Thyroid gland (tissue), 4 donors: ENCODE measurements at regions not wholly inside any gene's neighbourhood (a gene's known extent, or its start where the extent isn't known, plus 50 kb on each side); places are given as distances from the start of the nearest gene placed in this dataset.

Source experiments
- DNase-seq, 2 donors: peaks; one replicate each; pipeline ENCODE4 v3.0.0-alpha.2; 2019
- H3K27ac ChIP-seq, 3 donors: fragments of 200-600 bp; sonication (generic); 1 replicate in 2 of 3; 2 replicates in 1 of 3; pipeline ENCODE4 v1.5.1; 2016 to 2019; ENCODE audit warnings: mild to moderate bottlenecking in 1 of 3, moderate library complexity in 1 of 3
- H3K27me3 ChIP-seq: fragments of 200-600 bp; sonication (generic); one replicate; pipeline ENCODE4 v1.5.1; 2019
- H3K36me3 ChIP-seq, 2 donors: fragments of 200-600 bp; sonication (generic); one replicate each; pipeline ENCODE4 v1.5.1; 2016 to 2019
- H3K4me1 ChIP-seq, 2 donors: fragments of 200-600 bp; sonication (generic); one replicate each; pipeline ENCODE4 v1.5.1; 2017 to 2019
- H3K4me3 ChIP-seq, 3 donors: fragments of 200-600 bp; sonication (generic); replicated peaks in 1 of 3; 1 replicate in 2 of 3; 2 replicates in 1 of 3; pipeline ENCODE4 v1.5.1; 2016; ENCODE audit warnings: mild to moderate bottlenecking in 1 of 3
- H3K9me3 ChIP-seq: fragments of 200-600 bp; sonication (generic); one replicate; pipeline ENCODE4 v1.5.1; 2017
- POLR2A ChIP-seq, 2 donors: fragments of 450-650 bp; IDR thresholded peaks; one replicate each; pipeline ENCODE4 v1.6.1; 2017; ENCODE audit warnings: antibody characterized with exemption in 2 of 2, mild to moderate bottlenecking in 2 of 2, moderate library complexity in 1 of 2
- WGBS, 2 donors: methylation state at CpG; one replicate each; pipeline ENCODE4 v1.1.5; 2017; 5-methylcytosine and 5-hydroxymethylcytosine counted together
- intact Hi-C: fragments of 100-400 bp; cut with DNase I; formaldehyde crosslinking; loops from one replicate; pipeline ENCODE4 v1.15.1; 2023
- TF ChIP-seq, protein P1 (sequence below), 6 experiments: fragments of 200-600 bp in 3 of 6; fragments of 450-650 bp in 3 of 6; sonication (generic) in 3 of 6; IDR thresholded peaks; one replicate each; pipeline ENCODE4 v1.5.1; 2016 to 2019; ENCODE audit warnings: antibody characterized with exemption in 6 of 6, mild to moderate bottlenecking in 2 of 6, inconsistent platforms in 1 of 6, moderate library complexity in 1 of 6

- intact Hi-C loops: no loop called here
- no peaks in the 10 kb centered on the region for H3K9me3 ChIP-seq
- H3K36me3 ChIP-seq: no peaks in the 10 kb centered on the region
- no peak overlapping the region for H3K27ac ChIP-seq
- TF ChIP-seq, protein P1, sequence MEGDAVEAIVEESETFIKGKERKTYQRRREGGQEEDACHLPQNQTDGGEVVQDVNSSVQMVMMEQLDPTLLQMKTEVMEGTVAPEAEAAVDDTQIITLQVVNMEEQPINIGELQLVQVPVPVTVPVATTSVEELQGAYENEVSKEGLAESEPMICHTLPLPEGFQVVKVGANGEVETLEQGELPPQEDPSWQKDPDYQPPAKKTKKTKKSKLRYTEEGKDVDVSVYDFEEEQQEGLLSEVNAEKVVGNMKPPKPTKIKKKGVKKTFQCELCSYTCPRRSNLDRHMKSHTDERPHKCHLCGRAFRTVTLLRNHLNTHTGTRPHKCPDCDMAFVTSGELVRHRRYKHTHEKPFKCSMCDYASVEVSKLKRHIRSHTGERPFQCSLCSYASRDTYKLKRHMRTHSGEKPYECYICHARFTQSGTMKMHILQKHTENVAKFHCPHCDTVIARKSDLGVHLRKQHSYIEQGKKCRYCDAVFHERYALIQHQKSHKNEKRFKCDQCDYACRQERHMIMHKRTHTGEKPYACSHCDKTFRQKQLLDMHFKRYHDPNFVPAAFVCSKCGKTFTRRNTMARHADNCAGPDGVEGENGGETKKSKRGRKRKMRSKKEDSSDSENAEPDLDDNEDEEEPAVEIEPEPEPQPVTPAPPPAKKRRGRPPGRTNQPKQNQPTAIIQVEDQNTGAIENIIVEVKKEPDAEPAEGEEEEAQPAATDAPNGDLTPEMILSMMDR (IDR thresholded peaks at IDR 0.05): no peak
- no peak for TF ChIP-seq POLR2A (IDR thresholded peaks at IDR 0.05)
- no peak for DNase-seq
- H3K4me1 ChIP-seq: no peaks in the 10 kb centered on the region
- no peak overlapping the region for H3K4me3 ChIP-seq
- H3K27me3 ChIP-seq: no peaks in the 10 kb centered on the region
Measured at GRCh38 chr2:81093031-81093430, 788.5 kb upstream of the LRRTM1 start.

- H3K27ac ChIP-seq: no peak overlapping the region
- 77% methylated on average over 3 of the region's 3 CpGs for WGBS, 2 donors
- TF ChIP-seq POLR2A (IDR thresholded peaks at IDR 0.05): no peak
- TF ChIP-seq, protein P1 (IDR thresholded peaks at IDR 0.05): no peak
- no peak for DNase-seq
- intact Hi-C loops: no loop called here
- no peaks in the 10 kb centered on the region for H3K27me3 ChIP-seq
- no peaks in the 10 kb centered on the region for H3K9me3 ChIP-seq
- no peaks in the 10 kb centered on the region for H3K4me1 ChIP-seq
- no peak overlapping the region for H3K4me3 ChIP-seq
- H3K36me3 ChIP-seq: no peaks in the 10 kb centered on the region
Measured at GRCh38 chr2:81087646-81088045, 783.1 kb upstream of the LRRTM1 start.

DNA sequence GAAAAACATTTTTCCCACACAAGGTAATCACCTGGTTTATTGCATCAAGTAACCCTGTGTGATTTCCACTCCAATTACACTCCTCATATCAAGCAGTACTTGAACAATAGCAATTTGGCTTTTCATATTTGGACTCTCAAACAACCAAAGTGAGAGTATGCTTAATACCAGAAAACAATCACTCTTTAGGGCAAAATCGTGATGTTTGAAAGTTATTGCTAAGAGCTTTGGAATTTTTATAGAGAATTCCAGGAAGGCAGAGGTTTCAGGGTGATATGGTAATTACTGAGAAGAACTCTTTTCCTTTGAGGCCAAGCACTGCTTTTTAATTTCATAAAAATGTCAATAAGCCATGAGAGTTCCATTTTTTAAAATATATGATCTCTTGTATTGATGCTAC is 779.5 kb upstream of the LRRTM1 start:
- H3K4me1 ChIP-seq: no peaks in the 10 kb centered on the region
- H3K4me3 ChIP-seq: no peak overlapping the region
- no peak overlapping the region for H3K27ac ChIP-seq
- TF ChIP-seq POLR2A (IDR thresholded peaks at IDR 0.05): no peak
- TF ChIP-seq, protein P1 (IDR thresholded peaks at IDR 0.05): no peak
- DNase-seq: no peak
- no peaks in the 10 kb centered on the region for H3K27me3 ChIP-seq
- intact Hi-C loops: no loop called here
- WGBS, 2 donors: 44 to 68% methylated on average over 1 of the region's 1 CpG
- no peaks in the 10 kb centered on the region for H3K9me3 ChIP-seq
- H3K36me3 ChIP-seq: no peaks in the 10 kb centered on the region

GRCh38 chr2:81078631-81079030 is 774.1 kb upstream of the LRRTM1 start:
- Histone ChIP-seq H3K9me3 (no peaks in the 10 kb centered on the region), H3K4me3 (no peak overlapping the region), H3K27ac (no peak overlapping the region), H3K27me3 (no peaks in the 10 kb centered on the region), H3K4me1 (no peaks in the 10 kb centered on the region), H3K36me3 (no peaks in the 10 kb centered on the region)
- 71 to 78% methylated on average over 2 of the region's 2 CpGs for WGBS, 2 donors
- TF ChIP-seq, protein P1 (IDR thresholded peaks at IDR 0.05): no peak
- TF ChIP-seq POLR2A (IDR thresholded peaks at IDR 0.05): no peak
- DNase-seq: no peak
- intact Hi-C loops: no loop called here

- Histone ChIP-seq H3K27me3 (no peaks in the 10 kb centered on the region), H3K9me3 (no peaks in the 10 kb centered on the region), H3K4me1 (no peaks in the 10 kb centered on the region), H3K27ac (no peak overlapping the region), H3K36me3 (no peaks in the 10 kb centered on the region), H3K4me3 (no peak overlapping the region)
- TF ChIP-seq, protein P1 (IDR thresholded peaks at IDR 0.05): no peak
- no peak for TF ChIP-seq POLR2A (IDR thresholded peaks at IDR 0.05)
- no peak for DNase-seq
- intact Hi-C loops: no loop called here
- 75 to 80% methylated on average over 4 of the region's 4 CpGs for WGBS, 2 donors
Measured at GRCh38 chr2:81078102-81078501, 773.5 kb upstream of the LRRTM1 start.
